HG02852 (cell line): ENCODE measurements at regions not wholly inside any gene's neighbourhood (a gene's known extent, or its start where the extent isn't known, plus 50 kb on each side); places are given as distances from the start of the nearest gene placed in this dataset.
"Not testable (repeated sequence)": the region's sequence is repeated elsewhere in the genome, so short reads cannot be mapped to it uniquely, and the experiment has no call there.

Experiments
- ATAC-seq: cut with Tn5 transposase; IDR thresholded peaks from one replicate; pipeline ENCODE4 v1.9.1; 2021; ENCODE audit warnings: mild to moderate bottlenecking, moderate library complexity; ENCODE audit not compliant: unreplicated experiment

DNA sequence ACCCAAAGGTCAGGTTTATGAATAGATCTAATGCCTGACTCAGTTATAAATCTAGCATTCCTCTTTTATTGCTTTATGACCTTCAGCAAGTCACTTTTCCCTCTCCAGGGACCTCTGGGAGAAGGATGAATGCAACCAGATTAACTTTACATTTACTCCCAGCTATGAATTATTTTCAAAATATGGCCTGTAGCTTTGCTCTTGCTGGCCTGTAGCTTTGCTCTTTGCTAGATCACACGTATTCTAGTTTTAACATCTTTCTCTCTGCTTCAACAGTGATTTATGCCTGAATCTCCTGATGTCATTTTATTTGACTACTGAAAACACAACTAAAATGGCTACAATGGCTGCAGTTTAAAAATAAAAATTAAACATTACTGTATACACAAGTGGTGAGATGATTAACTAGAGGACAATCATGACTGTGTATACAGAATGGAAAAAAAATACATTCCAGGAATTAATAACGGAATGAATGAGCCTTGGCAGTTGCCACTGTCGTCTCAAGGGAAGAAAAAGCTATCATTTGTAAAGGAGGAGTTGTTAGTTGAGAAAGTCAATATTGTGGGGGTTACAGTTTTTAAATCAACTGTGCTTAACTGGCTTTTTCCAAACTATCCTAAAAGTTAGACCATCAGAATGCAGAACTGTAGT, 434.5 kb upstream of the GOT2 start:
- no peak for ATAC-seq

DNA sequence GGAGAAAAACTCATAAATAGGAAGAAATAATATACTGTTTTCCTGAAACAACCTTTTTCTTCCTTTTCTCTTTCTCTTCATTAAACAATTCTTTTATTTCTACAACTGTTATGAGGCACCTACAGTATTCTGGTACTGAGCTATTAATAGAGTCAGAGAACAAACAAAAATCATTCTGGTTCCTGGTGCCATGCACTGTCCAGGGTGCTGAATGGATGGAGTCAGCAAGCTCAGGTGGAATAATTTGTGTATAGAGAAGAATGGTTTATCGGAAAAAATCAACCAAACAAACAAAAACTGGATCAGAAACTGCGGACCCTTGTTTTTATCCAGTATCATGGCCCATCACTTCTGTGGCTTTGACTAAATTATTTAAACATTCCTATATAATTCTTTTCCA, 430.3 kb upstream of the GOT2 start:
- no peak for ATAC-seq

DNA sequence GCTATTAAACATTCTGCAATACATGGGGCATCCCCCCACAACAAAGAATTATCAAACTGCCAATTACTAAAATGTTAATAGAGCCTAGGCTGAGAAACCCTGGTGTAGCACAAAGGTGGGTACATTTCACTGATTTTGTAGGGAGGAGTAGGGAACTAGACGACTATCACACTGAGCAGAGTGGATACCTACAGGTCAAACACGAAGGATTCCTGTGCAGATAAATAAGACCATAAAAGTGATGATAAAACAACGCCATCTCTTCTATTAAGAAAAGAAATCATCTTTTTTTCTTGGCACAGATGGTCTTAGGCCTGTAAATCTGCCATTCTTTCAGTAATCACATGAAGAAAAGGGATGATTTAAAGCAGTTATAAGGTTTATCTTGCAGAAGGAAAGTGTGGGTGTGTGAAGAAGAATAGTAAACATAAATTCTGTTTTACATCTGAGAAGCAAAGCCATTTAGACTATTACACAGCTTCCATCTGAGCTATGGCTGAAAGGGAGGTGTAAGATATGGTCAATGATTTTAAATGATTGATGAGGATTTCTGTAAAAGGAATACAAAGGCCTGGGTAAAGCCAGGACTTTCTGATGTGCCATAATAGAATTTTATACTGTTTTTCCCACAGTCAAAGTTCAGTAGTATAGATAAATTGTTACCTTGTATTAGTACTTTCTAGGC, 429.4 kb upstream of the GOT2 start:
- ATAC-seq = no peak

DNA sequence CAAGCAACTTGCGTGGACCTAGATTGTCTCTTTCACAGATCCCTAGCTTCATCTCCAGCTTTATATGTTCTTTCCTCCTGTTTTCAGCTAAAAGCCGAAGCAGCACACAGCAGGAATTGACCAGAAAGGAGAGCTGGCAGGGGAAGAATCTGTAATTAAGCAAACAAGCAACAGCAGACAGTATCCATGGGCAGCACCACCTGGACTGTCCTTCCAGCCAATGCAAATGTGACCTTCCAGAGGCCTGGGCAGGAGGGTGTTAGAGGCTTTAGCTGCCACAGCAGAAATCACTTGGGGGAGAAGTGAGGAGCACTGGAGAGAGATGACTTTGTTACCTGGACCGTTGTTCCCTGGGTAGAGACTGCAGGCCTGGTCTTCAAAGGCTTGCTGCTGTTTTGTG, 427.6 kb upstream of the GOT2 start:
- ATAC-seq = no peak

DNA sequence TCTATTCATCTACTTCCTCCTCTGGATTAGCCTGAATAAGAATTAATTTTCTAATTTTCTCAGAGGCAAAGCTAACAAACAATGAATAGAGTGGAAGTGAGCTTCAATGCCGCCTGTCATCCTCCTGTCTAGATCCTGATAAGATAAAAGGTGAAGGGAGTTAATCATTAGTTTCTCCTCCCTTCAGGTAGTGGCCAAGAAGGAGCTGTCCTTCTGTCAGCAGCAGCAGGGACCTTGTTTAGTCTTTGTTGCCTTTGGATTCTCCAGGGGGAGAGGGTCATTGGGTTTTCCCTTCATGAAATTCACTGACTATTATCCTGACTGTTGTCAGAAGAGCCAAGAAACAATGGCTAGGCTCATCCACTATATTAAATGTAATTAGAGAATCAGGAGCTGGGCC, 420.2 kb upstream of the GOT2 start:
- no peak for ATAC-seq

DNA sequence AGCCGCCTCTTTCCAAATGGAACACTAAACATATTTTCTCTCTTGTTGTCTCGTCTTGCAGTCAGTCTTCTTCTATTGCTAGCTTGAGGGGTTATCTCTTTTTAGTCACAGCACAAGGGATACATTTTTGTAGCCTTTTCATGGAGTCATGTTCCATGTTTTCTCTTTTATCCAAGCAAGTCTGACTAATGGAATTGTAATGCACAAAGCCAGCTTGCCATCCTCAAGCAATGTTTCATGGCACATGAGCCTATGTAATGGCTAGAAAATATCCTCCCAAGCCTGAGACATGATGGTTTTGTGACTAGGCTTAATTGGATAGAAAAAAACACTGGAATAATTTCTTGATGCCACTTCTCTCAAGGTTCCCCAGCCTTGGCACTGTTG, 414.6 kb upstream of the GOT2 start:
- ATAC-seq = no peak

DNA sequence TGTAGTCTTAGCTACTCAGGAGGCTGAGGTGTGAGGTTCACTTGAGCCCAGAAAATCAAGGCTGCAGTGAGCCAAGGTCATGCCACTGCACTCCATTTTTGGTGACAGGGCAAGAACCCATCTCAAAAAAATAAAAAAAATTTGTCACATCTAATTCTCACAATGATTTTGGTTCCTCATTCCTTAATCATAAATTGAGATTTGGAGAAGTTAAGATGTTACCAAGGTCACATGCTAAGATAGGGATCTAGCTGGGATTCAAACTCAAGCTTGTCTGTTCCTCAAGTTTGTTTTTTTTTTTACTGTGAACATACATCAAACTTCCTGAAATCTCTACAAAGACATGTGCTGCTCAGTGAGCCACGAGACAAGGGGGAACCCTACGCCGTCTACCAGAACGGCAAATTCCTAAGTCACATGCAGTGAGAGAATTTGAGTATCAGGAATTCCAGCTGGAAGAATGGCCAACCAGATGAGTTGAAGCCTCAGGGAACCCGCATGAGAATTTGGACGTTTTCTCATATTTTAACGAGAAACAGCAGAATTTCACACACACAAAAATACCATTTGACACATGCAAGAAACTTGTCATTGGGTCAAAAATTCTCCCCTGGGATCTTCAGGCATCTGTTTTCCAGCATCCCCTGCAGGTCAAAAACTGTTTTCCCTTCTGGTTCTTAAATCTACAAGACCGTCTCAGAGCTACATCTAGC, 414.1 kb upstream of the GOT2 start:
- no peak for ATAC-seq

DNA sequence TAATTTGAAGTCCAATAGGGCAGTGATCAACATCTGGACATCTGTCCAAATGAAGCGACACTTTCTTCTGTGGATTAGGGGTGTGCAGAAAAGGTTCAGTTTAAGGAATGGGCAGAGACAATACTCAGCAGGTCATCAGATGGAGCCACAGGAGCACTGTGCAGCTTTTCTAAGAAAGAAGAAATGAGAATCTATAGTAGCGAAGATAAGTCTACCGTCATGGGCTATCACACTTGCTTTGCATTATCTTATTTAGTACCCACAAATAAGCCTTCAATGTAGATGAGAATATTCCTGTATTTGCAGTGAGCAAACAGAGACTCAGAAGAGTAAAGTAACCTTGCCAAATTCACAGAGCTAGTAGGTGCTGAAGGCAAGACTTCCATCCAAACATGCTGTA, 412.0 kb upstream of the GOT2 start:
- no peak for ATAC-seq

DNA sequence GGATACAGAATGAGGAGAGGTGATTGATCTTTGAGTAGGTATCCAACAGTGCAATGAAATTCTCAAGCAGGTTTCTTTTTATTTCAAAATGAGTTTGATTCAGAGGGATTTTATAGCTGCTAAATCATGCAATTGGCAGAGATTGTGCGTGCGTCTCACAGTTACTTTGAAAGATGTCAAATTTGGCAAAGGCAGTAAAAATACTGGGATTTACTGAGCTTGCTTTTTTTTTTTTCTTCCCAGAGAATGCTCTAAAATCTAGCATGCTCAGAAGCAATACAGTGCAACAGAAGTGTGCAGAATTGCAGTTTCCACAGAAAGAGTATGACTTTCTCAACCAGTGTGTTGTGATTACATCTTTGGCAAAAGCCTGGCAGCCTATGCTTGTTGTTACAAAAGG, 410.7 kb upstream of the GOT2 start:
- no peak for ATAC-seq

DNA sequence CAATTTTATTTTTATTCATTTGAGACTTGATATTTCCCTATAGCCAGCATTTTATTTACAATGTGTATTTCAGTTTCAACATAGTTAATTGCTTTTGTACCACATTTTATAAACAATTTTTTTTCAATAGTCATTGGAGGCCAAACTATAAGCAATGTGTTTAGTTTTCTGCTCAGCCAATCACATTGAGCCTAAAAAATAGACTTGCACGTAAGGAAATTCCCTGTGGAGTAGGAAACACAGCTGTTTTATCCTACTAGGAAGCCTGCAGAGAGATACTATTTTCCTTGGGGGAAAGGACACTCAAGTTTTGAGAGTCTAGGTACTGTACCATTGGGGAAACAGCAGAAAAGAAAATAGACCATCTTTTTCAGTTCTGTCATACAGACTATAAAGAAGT, 410.2 kb upstream of the GOT2 start:
- ATAC-seq = no peak

DNA sequence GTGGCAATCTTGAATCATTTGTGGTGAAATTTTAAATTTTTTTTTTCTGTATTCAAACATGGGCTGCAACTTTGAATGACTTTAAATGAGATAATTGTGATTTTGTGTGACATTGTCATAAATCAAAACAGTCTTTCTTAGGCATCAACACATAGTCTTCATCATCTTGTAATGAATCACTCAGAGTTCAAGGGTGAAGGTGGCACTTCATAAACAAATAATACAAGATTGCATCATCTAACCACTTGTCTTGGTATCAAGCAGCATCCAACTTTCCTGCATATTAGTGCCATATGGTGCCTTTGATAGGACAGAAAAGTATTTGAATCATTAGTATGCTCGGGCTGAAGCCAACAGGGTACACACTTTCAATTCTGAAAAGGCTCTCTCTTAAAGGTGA, 392.4 kb upstream of the GOT2 start:
- no peak for ATAC-seq

DNA sequence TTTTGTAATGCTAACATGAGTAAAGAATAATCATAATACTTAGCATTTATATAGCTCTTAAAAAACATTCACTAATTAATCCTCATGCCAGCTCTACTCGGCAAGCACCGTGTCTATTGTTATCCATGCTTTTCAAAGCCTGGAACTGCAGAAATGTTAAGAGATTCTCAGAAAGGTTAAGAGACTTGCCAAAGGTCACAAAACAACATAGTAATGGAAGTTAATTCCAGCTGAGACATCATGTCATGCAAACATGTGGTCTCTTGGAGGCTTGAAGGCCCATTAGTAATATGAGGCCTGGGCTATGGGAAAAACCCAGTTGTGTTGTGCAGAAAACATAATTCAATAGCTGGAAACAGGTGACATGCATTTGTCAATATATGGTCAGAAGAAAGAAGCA, 389.9 kb upstream of the GOT2 start:
- no peak for ATAC-seq

DNA sequence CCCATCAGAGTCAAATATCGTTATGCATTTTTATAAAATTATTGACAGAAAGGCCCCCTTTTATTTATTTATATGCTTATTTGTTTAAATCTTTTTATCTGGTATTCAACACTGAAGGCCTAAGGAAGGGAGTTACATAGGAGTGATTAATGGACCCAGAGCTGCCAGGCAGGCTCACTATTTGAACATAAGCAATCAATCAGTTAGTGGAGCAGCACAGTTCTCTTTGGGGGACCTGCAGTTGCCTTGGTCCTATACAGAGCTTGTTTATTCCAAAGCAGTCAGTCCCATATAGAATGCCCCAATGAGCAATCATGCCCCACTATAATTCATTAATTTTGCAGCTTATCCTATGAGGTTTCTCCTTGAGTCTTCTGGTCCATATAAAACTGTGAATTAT, 389.4 kb upstream of the GOT2 start:
- no peak for ATAC-seq

DNA sequence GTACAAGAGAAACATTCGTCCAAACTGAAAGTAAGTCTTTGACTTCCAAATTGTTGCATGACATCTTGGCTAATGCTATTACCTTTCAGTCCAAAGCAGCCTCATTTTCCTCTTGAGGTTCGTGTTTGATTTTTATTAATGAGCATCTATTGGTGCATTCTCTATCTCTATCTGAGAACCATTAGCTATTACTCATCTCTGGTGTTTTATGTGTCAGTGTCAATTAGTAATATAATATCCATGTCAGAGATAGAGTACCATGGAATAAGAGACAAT, 388.1 kb upstream of the GOT2 start:
- no peak for ATAC-seq

DNA sequence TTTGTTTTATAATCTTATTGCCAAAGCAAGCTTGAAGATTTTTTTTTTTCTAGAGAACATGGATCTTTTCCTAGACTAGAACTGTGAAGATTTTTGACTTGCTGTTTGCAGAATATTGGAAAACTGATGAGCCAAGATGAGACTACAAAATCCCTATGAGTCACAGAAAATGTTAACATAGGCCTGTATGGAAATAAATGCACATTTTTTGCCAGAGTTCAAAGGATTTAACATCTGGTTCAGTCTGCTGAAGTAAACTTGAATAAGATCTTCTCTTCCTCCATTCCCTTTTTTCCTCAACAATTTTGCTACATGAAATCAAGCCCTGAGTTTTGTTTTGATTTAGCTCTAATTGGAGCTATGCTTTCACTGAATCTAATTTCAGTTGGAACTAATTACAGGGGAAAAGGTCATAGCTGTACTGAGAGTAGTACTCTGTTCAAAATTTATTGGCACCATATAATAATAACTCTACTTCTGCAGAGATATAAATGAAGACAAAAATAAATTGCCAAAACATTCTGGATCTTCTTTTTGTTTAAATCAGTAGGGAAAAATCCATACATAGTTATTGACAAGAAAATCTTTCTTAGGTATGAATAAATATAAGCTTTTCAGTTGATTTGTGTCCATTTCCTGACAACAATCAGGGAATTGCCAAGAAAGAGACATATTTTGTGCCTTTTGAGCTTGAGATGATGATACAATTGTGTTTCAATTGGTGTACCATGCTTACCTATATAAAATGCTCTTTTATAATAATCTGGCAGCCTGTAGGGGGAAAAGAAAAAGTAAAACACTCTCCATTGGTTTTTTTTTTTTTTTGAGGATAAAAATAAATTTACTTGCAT, 387.5 kb upstream of the GOT2 start:
- no peak for ATAC-seq

DNA sequence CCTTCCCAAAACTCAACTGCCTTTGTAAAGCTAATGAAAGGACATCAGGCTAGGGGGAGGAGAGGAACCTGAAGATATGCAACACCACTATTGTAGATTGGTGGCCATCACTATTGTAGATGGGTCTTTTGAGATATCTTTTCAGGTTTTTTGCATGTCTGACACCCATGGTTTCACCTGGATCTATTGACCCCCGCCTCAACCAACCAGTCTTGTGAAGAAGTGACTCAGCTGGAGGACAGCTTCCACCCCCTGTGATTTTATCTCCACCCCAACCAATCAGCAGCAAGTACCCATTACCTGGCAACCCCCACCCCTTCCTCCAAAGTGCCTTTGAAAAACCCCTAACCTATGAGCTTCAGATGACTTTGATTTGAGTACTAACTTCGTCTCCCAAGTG, 382.6 kb upstream of the GOT2 start:
- ATAC-seq = no peak

DNA sequence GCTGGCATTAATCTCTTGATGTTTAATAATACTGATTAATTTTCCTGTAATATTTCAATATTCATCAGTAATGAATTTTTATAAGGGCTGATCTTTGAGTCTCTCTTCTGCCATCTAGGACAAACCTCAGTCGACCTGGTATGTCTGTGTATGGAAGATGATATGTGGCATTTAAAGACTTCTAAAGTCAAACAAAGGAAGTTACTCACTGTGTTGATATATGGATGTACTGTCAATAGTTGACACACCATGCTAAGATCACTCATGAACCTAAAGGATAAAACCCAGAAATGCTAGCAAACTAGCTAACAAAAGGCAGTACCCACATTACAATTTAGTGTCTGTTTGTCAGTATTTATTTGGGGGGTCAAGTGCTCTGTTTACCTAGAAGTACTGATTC, 380.7 kb upstream of the GOT2 start:
- no peak for ATAC-seq

DNA sequence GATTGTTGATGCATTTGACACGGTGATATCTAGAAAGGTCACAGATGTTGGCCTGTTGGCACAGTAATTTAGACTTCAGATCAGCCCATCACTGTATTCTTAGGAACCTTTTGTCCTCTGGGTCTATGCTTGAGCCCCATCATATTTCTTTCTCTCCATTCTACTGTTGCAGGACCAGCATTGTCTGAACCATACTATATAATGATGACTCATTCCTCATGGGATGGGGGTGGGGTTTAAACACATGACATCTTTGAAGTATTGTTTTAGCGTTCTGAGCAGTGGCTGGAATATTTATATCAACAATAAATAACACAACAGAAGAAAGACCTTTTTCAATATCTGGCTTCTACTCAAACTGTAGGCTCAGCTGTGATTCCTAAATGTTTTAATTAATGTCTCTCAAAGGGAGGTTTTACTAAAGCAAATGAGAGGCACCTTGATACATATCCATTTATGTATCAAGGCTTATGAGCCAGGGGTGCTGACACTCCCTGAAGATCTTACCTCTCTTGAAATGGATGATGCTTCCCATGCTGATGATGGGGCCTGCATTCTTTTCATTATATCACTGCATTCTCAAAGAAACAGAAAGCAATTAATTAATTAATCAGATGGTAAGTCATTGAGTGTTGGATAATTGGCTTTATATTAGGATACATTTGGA, 379.0 kb upstream of the GOT2 start:
- ATAC-seq = no peak

DNA sequence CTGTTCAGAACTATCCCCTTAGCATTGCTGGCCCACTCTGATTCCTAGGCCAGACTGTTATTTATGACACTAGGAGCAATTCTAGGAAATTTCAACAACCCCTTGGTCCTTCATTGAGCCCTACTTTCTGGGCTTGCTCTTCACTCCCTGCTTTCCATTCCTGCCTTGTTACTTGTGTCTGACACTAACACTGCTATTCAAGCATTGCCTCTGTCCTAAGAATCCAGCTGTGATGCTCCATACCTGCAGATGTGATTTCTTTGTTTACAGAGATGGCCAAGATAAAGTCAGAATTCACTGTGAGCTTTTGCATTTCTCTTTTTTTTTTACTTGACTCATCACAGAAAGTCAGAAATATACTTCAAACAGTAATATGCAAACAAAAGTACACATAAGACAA, 377.2 kb upstream of the GOT2 start:
- ATAC-seq = no peak

DNA sequence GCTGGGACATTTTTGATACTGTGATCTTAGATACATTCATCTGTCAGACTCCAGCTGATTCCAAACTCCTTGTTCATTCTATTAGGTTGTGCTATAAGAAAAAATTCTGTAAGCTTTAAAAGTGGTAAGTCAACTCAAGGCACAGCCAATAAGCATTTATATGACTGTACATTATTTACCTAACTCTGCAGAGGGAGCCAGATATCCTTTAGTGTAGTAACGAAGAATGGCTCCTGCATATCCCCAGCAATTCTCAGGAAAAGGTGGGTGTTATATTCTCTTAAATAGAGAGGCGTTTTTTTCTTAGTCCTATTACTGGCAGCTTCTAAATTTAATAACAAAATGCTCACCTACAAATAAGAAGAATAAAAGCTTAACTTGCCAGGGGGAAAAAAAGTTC, 374.3 kb upstream of the GOT2 start:
- no peak for ATAC-seq

DNA sequence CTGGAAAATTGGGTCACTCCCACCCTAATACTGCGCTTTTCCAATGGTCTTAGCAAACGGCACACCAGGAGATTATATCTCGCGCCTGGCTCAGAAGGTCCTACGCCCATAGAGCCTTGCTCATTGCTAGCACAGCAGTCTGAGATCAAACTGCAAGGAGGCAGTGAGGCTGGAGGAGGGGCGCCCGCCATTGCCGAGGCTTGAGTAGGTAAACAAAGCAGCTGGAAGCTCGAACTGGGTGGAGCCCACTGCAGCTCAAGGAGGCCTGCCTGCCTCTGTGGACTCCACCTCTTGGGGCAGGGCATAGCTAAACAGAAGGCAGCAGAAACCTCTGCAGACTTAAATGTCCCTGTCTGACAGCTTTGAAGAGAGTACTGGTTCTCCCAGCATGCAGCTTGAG, 362.6 kb upstream of the GOT2 start:
- not testable (repeated sequence) for ATAC-seq
